Caki2 (cell line): ENCODE measurements at regions not wholly inside any gene's neighbourhood (a gene's known extent, or its start where the extent isn't known, plus 50 kb on each side); places are given as distances from the start of the nearest gene placed in this dataset.

ENCODE experiments used
- DNase-seq: peaks from one replicate; pipeline ENCODE4 v3.0.0-alpha.2; 2015; ENCODE audit warnings: low read depth
- in situ Hi-C: cut with HindIII; loops from 2 replicates; pipeline ENCODE4 v1.10.0; 2016; ENCODE audit warnings: low sequenced_read_pairs, low pct_unique_long_range_greater_than_20kb, mixed read lengths

- in situ Hi-C loops = no loop called here
- peak; percentile 60 for DNase-seq
These were observed 89.2 kb upstream of the MKLN1 start for GRCh38 chr7:131238347-131238931.

- in situ Hi-C loops = no loop called here
- no peak for DNase-seq
These were observed 86.3 kb upstream of the MKLN1 start for GRCh38 chr7:131241386-131241785.

- in situ Hi-C loops = no loop called here
- DNase-seq = no peak
These were observed 85.5 kb upstream of the MKLN1 start for GRCh38 chr7:131242123-131242650.

- in situ Hi-C loops = no loop called here
- peak; percentile 72 for DNase-seq
These were observed 83.3 kb upstream of the MKLN1 start for GRCh38 chr7:131244259-131244852.

- DNase-seq = peak; percentile 74
- in situ Hi-C loops = no loop called here
These were observed 78.7 kb upstream of the MKLN1 start for GRCh38 chr7:131249003-131249402.

GRCh38 chr7:131249483-131249882 is 78.2 kb upstream of the MKLN1 start:
- in situ Hi-C loops = no loop called here
- DNase-seq = no peak

- in situ Hi-C loops = no loop called here
- DNase-seq = no peak
These were observed 77.3 kb upstream of the MKLN1 start for GRCh38 chr7:131250331-131250730.

GRCh38 chr7:131251371-131251770 is 76.3 kb upstream of the MKLN1 start:
- in situ Hi-C loops = no loop called here
- DNase-seq = no peak

- in situ Hi-C loops = no loop called here
- DNase-seq = no peak
These were observed 74.7 kb upstream of the MKLN1 start for GRCh38 chr7:131252976-131253375.

- no peak for DNase-seq
- in situ Hi-C loops = no loop called here
These were observed 73.5 kb upstream of the MKLN1 start for GRCh38 chr7:131254211-131254610.

GRCh38 chr7:131255242-131255641 is 72.4 kb upstream of the MKLN1 start:
- in situ Hi-C loops = no loop called here
- DNase-seq = no peak

- in situ Hi-C loops = no loop called here
- no peak for DNase-seq
These were observed 66.1 kb upstream of the MKLN1 start for GRCh38 chr7:131261476-131261994.

- in situ Hi-C loops = no loop called here
- no peak for DNase-seq
These were observed 62.4 kb upstream of the MKLN1 start for GRCh38 chr7:131265227-131265626.

- DNase-seq = no peak
- in situ Hi-C loops = no loop called here
These were observed 60.0 kb upstream of the MKLN1 start for GRCh38 chr7:131267631-131268030.

GRCh38 chr7:131268906-131269305 is 58.8 kb upstream of the MKLN1 start:
- no peak for DNase-seq
- in situ Hi-C loops = no loop called here

- no peak for DNase-seq
- in situ Hi-C loops = no loop called here
These were observed 55.6 kb upstream of the MKLN1 start for GRCh38 chr7:131272086-131272485.

GRCh38 chr7:131274986-131275385 is 52.7 kb upstream of the MKLN1 start:
- in situ Hi-C loops = no loop called here
- no peak for DNase-seq

- in situ Hi-C loops = no loop called here
- no peak for DNase-seq
These were observed 51.5 kb upstream of the MKLN1 start for GRCh38 chr7:131276190-131276589.

- in situ Hi-C loops = no loop called here
- no peak for DNase-seq
These were observed 50.9 kb upstream of the MKLN1 start for GRCh38 chr7:131276748-131277147.
